Endothelial cell of umbilical vein (primary cell): ENCODE measurements at regions not wholly inside any gene's neighbourhood (a gene's known extent, or its start where the extent isn't known, plus 50 kb on each side); places are given as distances from the start of the nearest gene placed in this dataset.

Source experiments
- BruUV-seq: library from RNA; stranded (reverse); fragments of 400-500 nt; replicated peaks from 2 replicates; lab custom pipeline; 2021; lab: Mats Ljungman, UMichigan
- CTCF ChIA-PET: fragments of 300-600, 350-600 bp; sonication (Branson Sonifier 250); formaldehyde crosslinking; loops from one replicate; lab custom pipeline; 2021; ENCODE audit warnings: antibody characterized with exemption, inconsistent platforms; lab: Charles Lee
- POLR2A ChIA-PET: fragments of 300-600, 350-600 bp; sonication (Branson Sonifier 250); formaldehyde crosslinking; loops from one replicate; lab custom pipeline; 2021; ENCODE audit warnings: antibody characterized with exemption, inconsistent platforms; lab: Charles Lee
- DNase-seq: peaks from one replicate; pipeline ENCODE4 v3.0.0-alpha.2; 2011; ENCODE audit warnings: low read depth, low spot score
- FAIRE-seq: peaks from 2 replicates; lab custom pipeline; 2011; peaks lifted over from hg19 to GRCh38; lab: Jason Lieb, UNC
- H2AFZ ChIP-seq: 2 replicates; pipeline ENCODE4 v1.6.0; 2012; ENCODE audit warnings: low read depth, low read length, control low read depth, inconsistent platforms
- H3K27ac ChIP-seq: 2 replicates; pipeline ENCODE4 v1.5.1; 2011; ENCODE audit warnings: low read depth, mild to moderate bottlenecking, control low read depth, low read length, moderate library complexity; ENCODE audit not compliant: insufficient read depth
- H3K27me3 ChIP-seq, 2 experiments: 2 replicates each; pipeline versions ENCODE4 v1.6.0 to v1.6.1; 2011; ENCODE audit warnings: low read length in 2 of 2, mixed read lengths in 1 of 2; ENCODE audit not compliant: control insufficient read depth in 2 of 2, insufficient read depth in 2 of 2
- H3K36me3 ChIP-seq, 2 experiments: 2 replicates in 1 of 2; 3 replicates in 1 of 2; pipeline ENCODE4 v1.5.1; 2011; ENCODE audit warnings: low read length in 2 of 2, mild to moderate bottlenecking in 1 of 2, moderate library complexity in 1 of 2; ENCODE audit not compliant: control insufficient read depth in 2 of 2, insufficient read depth in 2 of 2; ENCODE audit errors: extremely low read depth in 1 of 2
- H3K4me1 ChIP-seq: 3 replicates; pipeline ENCODE4 v1.5.1; 2011; ENCODE audit warnings: mild to moderate bottlenecking, low read length; ENCODE audit not compliant: control insufficient read depth, insufficient read depth; ENCODE audit errors: extremely low read depth
- H3K4me2 ChIP-seq: 2 replicates; pipeline ENCODE4 v1.6.1; 2011; ENCODE audit warnings: low read length, control low read depth, mixed read lengths; ENCODE audit not compliant: insufficient read depth
- H3K4me3 ChIP-seq, 3 experiments: fragments of 200-600 bp in 1 of 3; sonication (generic), shearing (Covaris generic) in 1 of 3; replicated peaks in 1 of 3; 2 replicates each; pipeline ENCODE4 v1.5.1; 2011 to 2016; ENCODE audit warnings: control low read depth in 3 of 3, low read length in 3 of 3, mild to moderate bottlenecking in 2 of 3, inconsistent platforms in 1 of 3, low read depth in 1 of 3, moderate library complexity in 1 of 3; ENCODE audit not compliant: insufficient read depth in 1 of 3
- H3K79me2 ChIP-seq: 2 replicates; pipeline ENCODE4 v1.6.0; 2012; ENCODE audit warnings: low read length, inconsistent platforms; ENCODE audit not compliant: control insufficient read depth, insufficient read depth
- H3K9ac ChIP-seq: replicated peaks from 2 replicates; pipeline ENCODE3; 2011; ENCODE audit warnings: low read length, control low read depth; ENCODE audit not compliant: insufficient read depth; ENCODE audit errors: extremely low read depth
- H3K9me1 ChIP-seq: replicated peaks from 3 replicates; pipeline ENCODE4 v1.6.0; 2011; ENCODE audit warnings: mild to moderate bottlenecking, low read length; ENCODE audit not compliant: control insufficient read depth, insufficient read depth; ENCODE audit errors: extremely low read depth
- H3K9me3 ChIP-seq: replicated peaks from 2 replicates; pipeline ENCODE4 v1.5.1; 2012; ENCODE audit warnings: low read length, inconsistent platforms; ENCODE audit not compliant: control insufficient read depth, insufficient read depth
- H4K20me1 ChIP-seq: replicated peaks from 2 replicates; pipeline ENCODE3; 2011; ENCODE audit warnings: mild to moderate bottlenecking, low read length; ENCODE audit not compliant: control insufficient read depth, insufficient read depth; ENCODE audit errors: extremely low read depth
- EZH2 ChIP-seq: IDR thresholded peaks from 2 replicates; pipeline ENCODE4 v1.6.1; 2012; ENCODE audit warnings: borderline replicate concordance, low read depth, mild to moderate bottlenecking, moderate library complexity, low read length, inconsistent platforms; ENCODE audit not compliant: severe bottlenecking
- FOS ChIP-seq: IDR thresholded peaks from 2 replicates; pipeline ENCODE4 v1.6.1; 2011; ENCODE audit warnings: mild to moderate bottlenecking, low read length, moderate library complexity, borderline replicate concordance; ENCODE audit not compliant: insufficient read depth
- GATA2 ChIP-seq: IDR thresholded peaks from 2 replicates; pipeline ENCODE4 v1.7.0; 2011; ENCODE audit warnings: low read depth, mild to moderate bottlenecking, moderate library complexity, mixed read lengths, low read length; ENCODE audit not compliant: insufficient read length, insufficient read depth
- JUN ChIP-seq: IDR thresholded peaks from 2 replicates; pipeline ENCODE4 v1.6.1; 2011; ENCODE audit warnings: borderline replicate concordance, low read depth; ENCODE audit not compliant: insufficient read length, insufficient read depth
- MYC ChIP-seq: IDR thresholded peaks from one replicate; pipeline ENCODE4 v1.6.1; 2011; ENCODE audit warnings: mild to moderate bottlenecking, low read depth, low read length
- POLR2A ChIP-seq: IDR thresholded peaks from 2 replicates; pipeline ENCODE4 v1.6.1; 2012; ENCODE audit warnings: low read depth, mild to moderate bottlenecking, control low read depth, low read length
- POLR2AphosphoS5 ChIP-seq: IDR thresholded peaks from 2 replicates; pipeline ENCODE4 v1.6.1; 2012; ENCODE audit warnings: low read depth, mild to moderate bottlenecking, control low read depth, low read length, moderate library complexity; ENCODE audit not compliant: insufficient read depth
- dilution Hi-C: fragments of 300-500 bp; cut with MboI; formaldehyde crosslinking; loops from one replicate; pipeline ENCODE4 v1.15.0; 2019; ENCODE audit warnings: low sequenced_read_pairs; ENCODE audit not compliant: extremely low pct_ligation_motif_present
- intact Hi-C: fragments of 100-400 bp; cut with micrococcal nuclease; formaldehyde crosslinking; loops from one replicate; pipeline ENCODE4 v1.10.0; 2022
- TF ChIP-seq, protein P1 (sequence below), 2 donors: IDR thresholded peaks; 1 replicate in 1 of 2; 2 replicates in 1 of 2; pipeline ENCODE4 v1.5.1; 2011; ENCODE audit warnings: low read length in 2 of 2, mild to moderate bottlenecking in 2 of 2, moderate library complexity in 2 of 2, control low read depth in 1 of 2, inconsistent platforms in 1 of 2, low read depth in 1 of 2; ENCODE audit not compliant: insufficient read depth in 1 of 2; ENCODE audit errors: extremely low read depth in 1 of 2

GRCh38 chr7:26554952-26555351, 263.3 kb downstream of the SNX10 start:
- intact Hi-C loops (no loop called here), dilution Hi-C loops (no loop called here)
- H3K27me3 ChIP-seq: peaks cover 3 to 8% of the 10 kb centered on the region in 2 experiments
- ChIA-PET CTCF (interaction anchor here (0.9 kb wide), 1 partner anchor 22 kb away, joined by 3 read pairs; no protein-coding TSS in a partner anchor), POLR2A (no interaction called here)
- DNase-seq (no peak), FAIRE-seq (no peak)
- no peak overlapping the region for H3K9ac ChIP-seq
- no peak overlapping the region for H3K27ac ChIP-seq
- TF ChIP-seq POLR2AphosphoS5: no peak
- TF ChIP-seq MYC: no peak
- TF ChIP-seq EZH2: no peak
- no peak for TF ChIP-seq FOS
- no peak for TF ChIP-seq JUN
- no peak for TF ChIP-seq GATA2
- TF ChIP-seq, protein P1, sequence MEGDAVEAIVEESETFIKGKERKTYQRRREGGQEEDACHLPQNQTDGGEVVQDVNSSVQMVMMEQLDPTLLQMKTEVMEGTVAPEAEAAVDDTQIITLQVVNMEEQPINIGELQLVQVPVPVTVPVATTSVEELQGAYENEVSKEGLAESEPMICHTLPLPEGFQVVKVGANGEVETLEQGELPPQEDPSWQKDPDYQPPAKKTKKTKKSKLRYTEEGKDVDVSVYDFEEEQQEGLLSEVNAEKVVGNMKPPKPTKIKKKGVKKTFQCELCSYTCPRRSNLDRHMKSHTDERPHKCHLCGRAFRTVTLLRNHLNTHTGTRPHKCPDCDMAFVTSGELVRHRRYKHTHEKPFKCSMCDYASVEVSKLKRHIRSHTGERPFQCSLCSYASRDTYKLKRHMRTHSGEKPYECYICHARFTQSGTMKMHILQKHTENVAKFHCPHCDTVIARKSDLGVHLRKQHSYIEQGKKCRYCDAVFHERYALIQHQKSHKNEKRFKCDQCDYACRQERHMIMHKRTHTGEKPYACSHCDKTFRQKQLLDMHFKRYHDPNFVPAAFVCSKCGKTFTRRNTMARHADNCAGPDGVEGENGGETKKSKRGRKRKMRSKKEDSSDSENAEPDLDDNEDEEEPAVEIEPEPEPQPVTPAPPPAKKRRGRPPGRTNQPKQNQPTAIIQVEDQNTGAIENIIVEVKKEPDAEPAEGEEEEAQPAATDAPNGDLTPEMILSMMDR (IDR thresholded peaks at IDR 0.05; ENCODE audit: extremely low read depth in 1 of 2, insufficient read depth in 1 of 2, low read depth in 1 of 2, low read length in 2 of 2): no peak
- no peak for TF ChIP-seq POLR2A
- H4K20me1 ChIP-seq: no peaks in the 10 kb centered on the region
- no peaks in the 10 kb centered on the region for H3K36me3 ChIP-seq
- H3K4me1 ChIP-seq: no peaks in the 10 kb centered on the region
- H3K79me2 ChIP-seq: no peaks in the 10 kb centered on the region
- no peak overlapping the region for H3K4me3 ChIP-seq
- no peaks in the 10 kb centered on the region for H3K9me3 ChIP-seq
- no peak overlapping the region for H2AFZ ChIP-seq
- no peaks in the 10 kb centered on the region for H3K9me1 ChIP-seq
- no TSS peak for BruUV-seq
- no peak overlapping the region for H3K4me2 ChIP-seq
